Caco-2 (cell line): ENCODE measurements at regions not wholly inside any gene's neighbourhood (a gene's known extent, or its start where the extent isn't known, plus 50 kb on each side); places are given as distances from the start of the nearest gene placed in this dataset.

Experiments
- BruUV-seq: library from RNA; stranded (reverse); fragments of 400-500 nt; replicated peaks from 2 replicates; lab custom pipeline; 2021; lab: Mats Ljungman, UMichigan
- CTCF ChIA-PET: fragments of 300-600 bp; sonication (Branson Sonifier 250); formaldehyde crosslinking; loops from one replicate; lab custom pipeline; 2022; ENCODE audit warnings: antibody characterized with exemption; lab: Charles Lee
- POLR2A ChIA-PET: fragments of 300-600 bp; sonication (Branson Sonifier 250); formaldehyde crosslinking; loops from one replicate; lab custom pipeline; 2022; ENCODE audit warnings: antibody characterized with exemption; lab: Charles Lee
- DNase-seq, 2 experiments: peaks; one replicate each; pipeline versions ENCODE4 v3.0.0 to v3.0.0-alpha.2; 2020 to 2022
- H3K27me3 ChIP-seq: replicated peaks from 2 replicates; pipeline ENCODE4 v1.6.0; 2011; ENCODE audit warnings: low read length; ENCODE audit not compliant: control insufficient read depth, insufficient read depth
- H3K36me3 ChIP-seq: 2 replicates; pipeline ENCODE4 v1.5.1; 2011; ENCODE audit warnings: low read length; ENCODE audit not compliant: control insufficient read depth, insufficient read depth
- H3K4me1 ChIP-seq: fragments of 250-450 bp; sonication (Bioruptor Pico); 2 replicates; pipeline ENCODE4 v1.5.1; 2020; ENCODE audit warnings: mild to moderate bottlenecking
- H3K4me3 ChIP-seq: 2 replicates; pipeline ENCODE4 v1.5.1; 2011; ENCODE audit warnings: low read depth, mild to moderate bottlenecking, control low read depth, low read length
- H3K9me3 ChIP-seq: fragments of 250-450 bp; sonication (Bioruptor Pico); 2 replicates; pipeline ENCODE4 v1.5.1; 2020; ENCODE audit warnings: mild to moderate bottlenecking, moderate library complexity
- H3K27ac Mint-ChIP-seq: one replicate; pipeline ENCODE4 v1.8.0; 2022; ENCODE audit warnings: mixed read lengths; ENCODE audit not compliant: unreplicated experiment
- H3K27me3 Mint-ChIP-seq: one replicate; pipeline ENCODE4 v1.8.0; 2022; ENCODE audit warnings: mixed read lengths; ENCODE audit not compliant: insufficient read depth, unreplicated experiment
- H3K36me3 Mint-ChIP-seq: one replicate; pipeline ENCODE4 v1.8.0; 2022; ENCODE audit warnings: mild to moderate bottlenecking, mixed read lengths; ENCODE audit not compliant: insufficient read depth, unreplicated experiment
- H3K4me1 Mint-ChIP-seq: one replicate; pipeline ENCODE4 v1.8.0; 2022; ENCODE audit warnings: low read depth, mixed read lengths; ENCODE audit not compliant: unreplicated experiment
- H3K4me3 Mint-ChIP-seq: one replicate; pipeline ENCODE4 v1.8.0; 2022; ENCODE audit warnings: mild to moderate bottlenecking, moderate library complexity, mixed read lengths; ENCODE audit not compliant: unreplicated experiment
- H3K9me3 Mint-ChIP-seq: one replicate; pipeline ENCODE4 v1.8.0; 2022; ENCODE audit warnings: mixed read lengths; ENCODE audit not compliant: unreplicated experiment
- intact Hi-C: fragments of 100-400 bp; cut with micrococcal nuclease; formaldehyde crosslinking; loops from one replicate; pipeline ENCODE4 v1.10.0; 2022; ENCODE audit not compliant: unreplicated experiment
- TF ChIP-seq, protein P1 (sequence below), 2 experiments: fragments of 200-600 bp in 1 of 2; IDR thresholded peaks; 1 replicate in 1 of 2; 2 replicates in 1 of 2; pipeline versions ENCODE4 v1.5.1 to v1.8.0; 2011 to 2022; ENCODE audit warnings: antibody characterized with exemption in 1 of 2, control low read depth in 1 of 2, inconsistent platforms in 1 of 2, low read depth in 1 of 2, low read length in 1 of 2, mild to moderate bottlenecking in 1 of 2, moderate library complexity in 1 of 2; ENCODE audit not compliant: insufficient read depth in 1 of 2, severe bottlenecking in 1 of 2, unreplicated experiment in 1 of 2

DNA sequence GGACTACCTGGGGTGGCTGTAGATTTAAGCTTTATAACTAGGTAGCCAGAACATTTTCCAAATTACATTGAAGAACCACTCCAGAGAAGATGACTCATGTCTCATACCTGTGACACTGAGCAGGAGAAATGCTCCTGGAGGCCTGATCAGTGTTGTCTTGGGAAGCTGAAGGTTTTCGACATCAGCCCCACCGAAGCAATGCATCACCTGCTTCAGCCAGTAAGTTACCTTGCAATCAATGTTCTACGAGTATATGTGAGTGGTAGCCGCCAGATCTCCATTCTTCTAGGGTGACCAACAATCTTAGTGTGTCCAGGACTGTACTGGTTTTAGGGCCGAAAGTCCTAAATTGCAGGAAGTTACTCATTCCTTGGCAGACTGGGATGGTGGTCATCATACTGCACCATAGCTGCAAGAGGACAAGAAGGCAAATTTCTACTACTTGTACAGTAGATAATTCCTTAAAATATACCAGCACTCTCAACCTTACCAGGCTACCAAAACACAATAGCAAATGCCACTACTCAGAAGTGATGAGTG, 109.3 kb upstream of the LINC00305 start:
- H3K4me1 Mint-ChIP-seq, result peaks cover 1% of the 10 kb centered on the region
- Histone ChIP-seq H3K27me3 (no peaks in the 10 kb centered on the region), H3K36me3 (no peaks in the 10 kb centered on the region), H3K9me3 (no peaks in the 10 kb centered on the region), H3K4me1 (no peaks in the 10 kb centered on the region; the same call in 1 of the 2 replicates), H3K4me3 (no peak overlapping the region)
- DNase-seq, result no peak
- CTCF ChIA-PET, result no interaction called here
- H3K27ac Mint-ChIP-seq, result no peak overlapping the region
- no peak overlapping the region for H3K4me3 Mint-ChIP-seq
- no peaks in the 10 kb centered on the region for H3K27me3 Mint-ChIP-seq
- TF ChIP-seq, protein P1, sequence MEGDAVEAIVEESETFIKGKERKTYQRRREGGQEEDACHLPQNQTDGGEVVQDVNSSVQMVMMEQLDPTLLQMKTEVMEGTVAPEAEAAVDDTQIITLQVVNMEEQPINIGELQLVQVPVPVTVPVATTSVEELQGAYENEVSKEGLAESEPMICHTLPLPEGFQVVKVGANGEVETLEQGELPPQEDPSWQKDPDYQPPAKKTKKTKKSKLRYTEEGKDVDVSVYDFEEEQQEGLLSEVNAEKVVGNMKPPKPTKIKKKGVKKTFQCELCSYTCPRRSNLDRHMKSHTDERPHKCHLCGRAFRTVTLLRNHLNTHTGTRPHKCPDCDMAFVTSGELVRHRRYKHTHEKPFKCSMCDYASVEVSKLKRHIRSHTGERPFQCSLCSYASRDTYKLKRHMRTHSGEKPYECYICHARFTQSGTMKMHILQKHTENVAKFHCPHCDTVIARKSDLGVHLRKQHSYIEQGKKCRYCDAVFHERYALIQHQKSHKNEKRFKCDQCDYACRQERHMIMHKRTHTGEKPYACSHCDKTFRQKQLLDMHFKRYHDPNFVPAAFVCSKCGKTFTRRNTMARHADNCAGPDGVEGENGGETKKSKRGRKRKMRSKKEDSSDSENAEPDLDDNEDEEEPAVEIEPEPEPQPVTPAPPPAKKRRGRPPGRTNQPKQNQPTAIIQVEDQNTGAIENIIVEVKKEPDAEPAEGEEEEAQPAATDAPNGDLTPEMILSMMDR (IDR thresholded peaks at IDR 0.05; ENCODE audit: insufficient read depth in 1 of 2, low read depth in 1 of 2, low read length in 1 of 2, severe bottlenecking in 1 of 2, unreplicated experiment in 1 of 2), result no peak
- intact Hi-C loops, result no loop called here
- no TSS peak for BruUV-seq
- no peaks in the 10 kb centered on the region for H3K36me3 Mint-ChIP-seq
- peaks cover 8% of the 10 kb centered on the region for H3K9me3 Mint-ChIP-seq
- POLR2A ChIA-PET, result no interaction called here

- POLR2A ChIA-PET, result no interaction called here
- no peak for DNase-seq
- no peaks in the 10 kb centered on the region for H3K4me1 Mint-ChIP-seq
- BruUV-seq, result no TSS peak
- H3K27me3 ChIP-seq, result no peaks in the 10 kb centered on the region
- no peak overlapping the region for H3K4me3 Mint-ChIP-seq
- H3K27ac Mint-ChIP-seq, result no peak overlapping the region
- H3K36me3 Mint-ChIP-seq, result no peaks in the 10 kb centered on the region
- no peak overlapping the region for H3K4me3 ChIP-seq
- H3K27me3 Mint-ChIP-seq, result no peaks in the 10 kb centered on the region
- TF ChIP-seq, protein P1 (IDR thresholded peaks at IDR 0.05; ENCODE audit: insufficient read depth in 1 of 2, low read depth in 1 of 2, low read length in 1 of 2, severe bottlenecking in 1 of 2, unreplicated experiment in 1 of 2), result no peak
- no peaks in the 10 kb centered on the region for H3K36me3 ChIP-seq
- peaks cover 8% of the 10 kb centered on the region for H3K9me3 Mint-ChIP-seq
- intact Hi-C loops, result no loop called here
- H3K4me1 ChIP-seq, result no peaks in the 10 kb centered on the region
- CTCF ChIA-PET, result no interaction called here
- H3K9me3 ChIP-seq, result no peaks in the 10 kb centered on the region
Measured at GRCh38 chr18:64254399-64255093, 105.7 kb upstream of the LINC00305 start.

GRCh38 chr18:64253873-64254272, 105.0 kb upstream of the LINC00305 start:
- ChIA-PET CTCF (no interaction called here), POLR2A (no interaction called here)
- H3K27ac Mint-ChIP-seq, result no peak overlapping the region
- H3K4me1 Mint-ChIP-seq, result no peaks in the 10 kb centered on the region
- Histone ChIP-seq H3K4me1 (no peaks in the 10 kb centered on the region), H3K4me3 (no peak overlapping the region), H3K9me3 (no peaks in the 10 kb centered on the region), H3K36me3 (no peaks in the 10 kb centered on the region), H3K27me3 (no peaks in the 10 kb centered on the region)
- H3K9me3 Mint-ChIP-seq, result peaks cover 8% of the 10 kb centered on the region
- intact Hi-C loops, result no loop called here
- no peak for DNase-seq
- no TSS peak for BruUV-seq
- no peaks in the 10 kb centered on the region for H3K36me3 Mint-ChIP-seq
- TF ChIP-seq, protein P1 (IDR thresholded peaks at IDR 0.05; ENCODE audit: insufficient read depth in 1 of 2, low read depth in 1 of 2, low read length in 1 of 2, severe bottlenecking in 1 of 2, unreplicated experiment in 1 of 2), result no peak
- H3K4me3 Mint-ChIP-seq, result no peak overlapping the region
- H3K27me3 Mint-ChIP-seq, result no peaks in the 10 kb centered on the region
